ENCODE measurements at regions not wholly inside any gene's neighbourhood (a gene's known extent, or its start where the extent isn't known, plus 50 kb on each side); places are given as distances from the start of the nearest gene placed in this dataset.

- Mint-ChIP-seq H3K4me3 (no peak overlapping the region), H3K36me3 (ENCODE audit: low read depth) (no peaks in the 10 kb centered on the region), H3K9me3 (no peaks in the 10 kb centered on the region), H3K27ac (no peak overlapping the region), H3K4me1 (ENCODE audit: low read depth) (no peaks in the 10 kb centered on the region), H3K27me3 (peaks cover 2% of the 10 kb centered on the region)
- DNase-seq (no peak), ATAC-seq (no peak)
- TF ChIP-seq, protein P1, sequence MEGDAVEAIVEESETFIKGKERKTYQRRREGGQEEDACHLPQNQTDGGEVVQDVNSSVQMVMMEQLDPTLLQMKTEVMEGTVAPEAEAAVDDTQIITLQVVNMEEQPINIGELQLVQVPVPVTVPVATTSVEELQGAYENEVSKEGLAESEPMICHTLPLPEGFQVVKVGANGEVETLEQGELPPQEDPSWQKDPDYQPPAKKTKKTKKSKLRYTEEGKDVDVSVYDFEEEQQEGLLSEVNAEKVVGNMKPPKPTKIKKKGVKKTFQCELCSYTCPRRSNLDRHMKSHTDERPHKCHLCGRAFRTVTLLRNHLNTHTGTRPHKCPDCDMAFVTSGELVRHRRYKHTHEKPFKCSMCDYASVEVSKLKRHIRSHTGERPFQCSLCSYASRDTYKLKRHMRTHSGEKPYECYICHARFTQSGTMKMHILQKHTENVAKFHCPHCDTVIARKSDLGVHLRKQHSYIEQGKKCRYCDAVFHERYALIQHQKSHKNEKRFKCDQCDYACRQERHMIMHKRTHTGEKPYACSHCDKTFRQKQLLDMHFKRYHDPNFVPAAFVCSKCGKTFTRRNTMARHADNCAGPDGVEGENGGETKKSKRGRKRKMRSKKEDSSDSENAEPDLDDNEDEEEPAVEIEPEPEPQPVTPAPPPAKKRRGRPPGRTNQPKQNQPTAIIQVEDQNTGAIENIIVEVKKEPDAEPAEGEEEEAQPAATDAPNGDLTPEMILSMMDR (IDR thresholded peaks at IDR 0.05): no peak
- intact Hi-C loops (cut with micrococcal nuclease): no loop called here
- CTCF ChIA-PET: no interaction called here
- POLR2A ChIA-PET: no interaction called here
Measured at GRCh38 chr9:115481769-115482168, 363.8 kb upstream of the TNC start.

GRCh38 chr9:115482747-115483146 is 364.8 kb upstream of the TNC start:
- Mint-ChIP-seq H3K4me1 (ENCODE audit: low read depth) (no peaks in the 10 kb centered on the region), H3K4me3 (no peak overlapping the region), H3K36me3 (ENCODE audit: low read depth) (no peaks in the 10 kb centered on the region), H3K27ac (no peak overlapping the region), H3K27me3 (peaks cover 5% of the 10 kb centered on the region), H3K9me3 (no peaks in the 10 kb centered on the region)
- POLR2A ChIA-PET: no interaction called here
- TF ChIP-seq, protein P1 (IDR thresholded peaks at IDR 0.05): no peak
- no peak for ATAC-seq
- CTCF ChIA-PET: no interaction called here
- intact Hi-C loops (cut with micrococcal nuclease): no loop called here
- no peak for DNase-seq

GRCh38 chr9:115492869-115493268 is 374.9 kb upstream of the TNC start:
- no peak for DNase-seq

DNA sequence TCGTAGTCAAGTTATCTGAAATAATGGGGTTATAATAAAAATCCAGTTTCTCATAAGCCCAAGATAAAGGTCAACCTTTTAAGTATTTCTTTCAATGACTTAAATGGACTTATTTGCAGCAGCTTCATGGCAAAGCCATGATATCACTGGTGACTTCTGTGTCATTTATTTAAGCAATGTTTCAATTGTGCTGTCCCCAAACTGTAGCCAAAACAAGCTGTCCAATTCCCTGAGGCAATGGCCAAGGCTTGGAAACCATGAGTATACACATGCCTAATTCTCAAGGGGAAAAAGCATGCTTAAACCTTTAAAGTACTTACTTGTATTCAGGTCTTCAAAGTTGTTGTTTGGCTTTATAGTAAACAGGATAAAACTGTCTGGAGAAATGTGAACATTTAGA is 376.4 kb upstream of the TNC start:
- no peaks in the 10 kb centered on the region for H3K4me1 Mint-ChIP-seq (ENCODE audit: low read depth)
- intact Hi-C loops (cut with micrococcal nuclease): no loop called here
- no peak for DNase-seq
- ChIA-PET POLR2A (no interaction called here), CTCF (no interaction called here)
- H3K4me3 Mint-ChIP-seq: no peak overlapping the region
- ATAC-seq: no peak
- H3K36me3 Mint-ChIP-seq (ENCODE audit: low read depth): no peaks in the 10 kb centered on the region
- H3K9me3 Mint-ChIP-seq: no peaks in the 10 kb centered on the region
- H3K27me3 Mint-ChIP-seq: peaks cover 18% of the 10 kb centered on the region
- no peak overlapping the region for H3K27ac Mint-ChIP-seq
- TF ChIP-seq, protein P1 (IDR thresholded peaks at IDR 0.05): no peak

More at GRCh38 chr9:115492869-115493268, 374.9 kb upstream of the TNC start:
- peaks cover 18% of the 10 kb centered on the region for H3K27me3 Mint-ChIP-seq
- no peak for ATAC-seq
- no peaks in the 10 kb centered on the region for H3K4me1 Mint-ChIP-seq (ENCODE audit: low read depth)
- intact Hi-C loops (cut with micrococcal nuclease): no loop called here
- no peaks in the 10 kb centered on the region for H3K9me3 Mint-ChIP-seq
- no peak overlapping the region for H3K4me3 Mint-ChIP-seq
- TF ChIP-seq, protein P1 (IDR thresholded peaks at IDR 0.05): no peak
- POLR2A ChIA-PET: no interaction called here
- CTCF ChIA-PET: no interaction called here
- H3K27ac Mint-ChIP-seq: no peak overlapping the region
- no peaks in the 10 kb centered on the region for H3K36me3 Mint-ChIP-seq (ENCODE audit: low read depth)

DNA sequence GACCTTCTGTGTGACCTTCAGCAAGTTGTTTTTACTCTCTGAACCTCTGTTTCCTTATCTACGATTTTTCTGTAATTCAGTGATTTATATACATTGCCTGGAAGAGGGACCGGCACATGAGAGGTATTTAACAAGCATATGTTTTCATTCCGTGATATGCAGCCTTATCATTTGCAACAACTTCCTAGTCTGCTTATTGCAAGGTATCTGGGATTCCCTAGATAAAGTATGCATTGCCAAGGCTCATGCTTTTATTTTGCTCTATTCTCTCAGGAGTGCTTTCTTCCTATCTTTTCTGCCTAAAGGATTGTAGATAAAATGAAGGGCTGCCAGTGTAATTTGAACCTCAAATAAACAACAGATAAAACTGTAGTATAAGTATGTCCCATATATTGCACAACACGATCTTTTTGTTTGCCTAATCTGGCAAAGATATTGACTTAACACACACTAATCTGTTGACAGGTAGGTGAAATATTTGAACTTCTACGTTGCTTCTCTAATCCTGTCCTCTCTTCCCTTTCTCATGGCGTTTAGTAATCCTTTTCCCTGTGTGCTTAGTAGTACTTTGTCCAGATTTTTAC is 377.2 kb upstream of the TNC start:
- no peak overlapping the region for H3K4me3 Mint-ChIP-seq
- H3K9me3 Mint-ChIP-seq: no peaks in the 10 kb centered on the region
- no peak overlapping the region for H3K27ac Mint-ChIP-seq
- DNase-seq (no peak), ATAC-seq (no peak)
- H3K27me3 Mint-ChIP-seq: peaks cover 15% of the 10 kb centered on the region
- TF ChIP-seq, protein P1 (IDR thresholded peaks at IDR 0.05): no peak
- H3K4me1 Mint-ChIP-seq (ENCODE audit: low read depth): no peaks in the 10 kb centered on the region
- ChIA-PET CTCF (no interaction called here), POLR2A (no interaction called here)
- intact Hi-C loops (cut with micrococcal nuclease): no loop called here
- H3K36me3 Mint-ChIP-seq (ENCODE audit: low read depth): no peaks in the 10 kb centered on the region

All from activated CD8-positive, alpha-beta T cell treated with anti-CD3 and anti-CD28 coated beads for 36 hours (primary cell).